Glutamatergic neuron (in vitro differentiated cells): ENCODE measurements at regions not wholly inside any gene's neighbourhood (a gene's known extent, or its start where the extent isn't known, plus 50 kb on each side); places are given as distances from the start of the nearest gene placed in this dataset.

Source experiments
- DNase-seq: peaks from one replicate; pipeline ENCODE4 v3.0.0; 2022
- H3K27ac Mint-ChIP-seq: one replicate; pipeline ENCODE4 v1.8.0; 2020; ENCODE audit warnings: mild to moderate bottlenecking, mixed read lengths, inconsistent platforms; ENCODE audit not compliant: unreplicated experiment
- H3K27me3 Mint-ChIP-seq: one replicate; pipeline ENCODE4 v1.8.0; 2020; ENCODE audit warnings: mild to moderate bottlenecking, moderate library complexity, mixed read lengths, inconsistent platforms; ENCODE audit not compliant: unreplicated experiment
- H3K36me3 Mint-ChIP-seq: one replicate; pipeline ENCODE4 v1.8.0; 2020; ENCODE audit warnings: mild to moderate bottlenecking, mixed read lengths, inconsistent platforms; ENCODE audit not compliant: unreplicated experiment
- H3K4me1 Mint-ChIP-seq: one replicate; pipeline ENCODE4 v1.8.0; 2020; ENCODE audit warnings: mild to moderate bottlenecking, low read depth, mixed read lengths, inconsistent platforms; ENCODE audit not compliant: unreplicated experiment
- H3K4me3 Mint-ChIP-seq: one replicate; pipeline ENCODE4 v1.8.0; 2020; ENCODE audit warnings: mild to moderate bottlenecking, mixed read lengths, inconsistent platforms; ENCODE audit not compliant: unreplicated experiment
- H3K9me3 Mint-ChIP-seq: one replicate; pipeline ENCODE4 v1.8.0; 2020; ENCODE audit warnings: mild to moderate bottlenecking, moderate library complexity, mixed read lengths, inconsistent platforms; ENCODE audit not compliant: unreplicated experiment
- CTCF ChIP-seq: fragments of 200-600 bp; sonication (generic); IDR thresholded peaks from one replicate; pipeline ENCODE4 v1.5.0; 2021; ENCODE audit not compliant: partially characterized antibody, unreplicated experiment

GRCh38 chr7:41633690-41634089 lies 69.2 kb downstream of the INHBA start:
- H3K4me3 Mint-ChIP-seq, result no peak overlapping the region
- H3K36me3 Mint-ChIP-seq, result no peaks in the 10 kb centered on the region

GRCh38 chr7:41630741-41631140 lies 72.1 kb downstream of the INHBA start:
- Mint-ChIP-seq H3K9me3 (no peaks in the 10 kb centered on the region), H3K4me3 (no peak overlapping the region), H3K27me3 (no peaks in the 10 kb centered on the region), H3K36me3 (no peaks in the 10 kb centered on the region), H3K4me1 (no peaks in the 10 kb centered on the region), H3K27ac (no peak overlapping the region)
- no peak for DNase-seq
- TF ChIP-seq CTCF, result no peak

More at GRCh38 chr7:41633690-41634089, 69.2 kb downstream of the INHBA start:
- Mint-ChIP-seq H3K27me3 (no peaks in the 10 kb centered on the region), H3K4me1 (no peaks in the 10 kb centered on the region), H3K9me3 (no peaks in the 10 kb centered on the region), H3K27ac (no peak overlapping the region)
- no peak for TF ChIP-seq CTCF
- DNase-seq, result no peak

- Mint-ChIP-seq H3K4me3 (no peak overlapping the region), H3K27ac (no peak overlapping the region), H3K36me3 (no peaks in the 10 kb centered on the region), H3K4me1 (no peaks in the 10 kb centered on the region), H3K27me3 (no peaks in the 10 kb centered on the region), H3K9me3 (no peaks in the 10 kb centered on the region)
- DNase-seq, result no peak
- TF ChIP-seq CTCF, result no peak
Observed at GRCh38 chr7:41629711-41630111, 73.2 kb downstream of the INHBA start.

GRCh38 chr7:41628901-41629300 lies 74.0 kb downstream of the INHBA start:
- Mint-ChIP-seq H3K36me3 (no peaks in the 10 kb centered on the region), H3K4me1 (no peaks in the 10 kb centered on the region), H3K27ac (no peak overlapping the region), H3K9me3 (no peaks in the 10 kb centered on the region), H3K4me3 (no peak overlapping the region), H3K27me3 (no peaks in the 10 kb centered on the region)
- no peak for DNase-seq
- no peak for TF ChIP-seq CTCF

- no peak for DNase-seq
- no peaks in the 10 kb centered on the region for H3K4me1 Mint-ChIP-seq
- no peaks in the 10 kb centered on the region for H3K9me3 Mint-ChIP-seq
- no peak overlapping the region for H3K4me3 Mint-ChIP-seq
- H3K27me3 Mint-ChIP-seq, result no peaks in the 10 kb centered on the region
- H3K27ac Mint-ChIP-seq, result no peak overlapping the region
- TF ChIP-seq CTCF, result no peak
- H3K36me3 Mint-ChIP-seq, result no peaks in the 10 kb centered on the region
Observed at GRCh38 chr7:41627645-41628298, 75.1 kb downstream of the INHBA start.
